Endothelial cell of umbilical vein (primary cell): ENCODE measurements at regions not wholly inside any gene's neighbourhood (a gene's known extent, or its start where the extent isn't known, plus 50 kb on each side); places are given as distances from the start of the nearest gene placed in this dataset.

Experiments
- BruUV-seq: library from RNA; stranded (reverse); fragments of 400-500 nt; replicated peaks from 2 replicates; lab custom pipeline; 2021; lab: Mats Ljungman, UMichigan
- CTCF ChIA-PET: fragments of 300-600, 350-600 bp; sonication (Branson Sonifier 250); formaldehyde crosslinking; loops from one replicate; lab custom pipeline; 2021; ENCODE audit warnings: antibody characterized with exemption, inconsistent platforms; lab: Charles Lee
- POLR2A ChIA-PET: fragments of 300-600, 350-600 bp; sonication (Branson Sonifier 250); formaldehyde crosslinking; loops from one replicate; lab custom pipeline; 2021; ENCODE audit warnings: antibody characterized with exemption, inconsistent platforms; lab: Charles Lee
- DNase-seq: peaks from one replicate; pipeline ENCODE4 v3.0.0-alpha.2; 2011; ENCODE audit warnings: low read depth, low spot score
- FAIRE-seq: peaks from 2 replicates; lab custom pipeline; 2011; peaks lifted over from hg19 to GRCh38; lab: Jason Lieb, UNC
- H2AFZ ChIP-seq: 2 replicates; pipeline ENCODE4 v1.6.0; 2012; ENCODE audit warnings: low read depth, low read length, control low read depth, inconsistent platforms
- H3K27ac ChIP-seq: 2 replicates; pipeline ENCODE4 v1.5.1; 2011; ENCODE audit warnings: low read depth, mild to moderate bottlenecking, control low read depth, low read length, moderate library complexity; ENCODE audit not compliant: insufficient read depth
- H3K27me3 ChIP-seq, 2 experiments: 2 replicates each; pipeline versions ENCODE4 v1.6.0 to v1.6.1; 2011; ENCODE audit warnings: low read length in 2 of 2, mixed read lengths in 1 of 2; ENCODE audit not compliant: control insufficient read depth in 2 of 2, insufficient read depth in 2 of 2
- H3K36me3 ChIP-seq, 2 experiments: 2 replicates in 1 of 2; 3 replicates in 1 of 2; pipeline ENCODE4 v1.5.1; 2011; ENCODE audit warnings: low read length in 2 of 2, mild to moderate bottlenecking in 1 of 2, moderate library complexity in 1 of 2; ENCODE audit not compliant: control insufficient read depth in 2 of 2, insufficient read depth in 2 of 2; ENCODE audit errors: extremely low read depth in 1 of 2
- H3K4me1 ChIP-seq: 3 replicates; pipeline ENCODE4 v1.5.1; 2011; ENCODE audit warnings: mild to moderate bottlenecking, low read length; ENCODE audit not compliant: control insufficient read depth, insufficient read depth; ENCODE audit errors: extremely low read depth
- H3K4me2 ChIP-seq: 2 replicates; pipeline ENCODE4 v1.6.1; 2011; ENCODE audit warnings: low read length, control low read depth, mixed read lengths; ENCODE audit not compliant: insufficient read depth
- H3K4me3 ChIP-seq, 3 experiments: fragments of 200-600 bp in 1 of 3; sonication (generic), shearing (Covaris generic) in 1 of 3; replicated peaks in 1 of 3; 2 replicates each; pipeline ENCODE4 v1.5.1; 2011 to 2016; ENCODE audit warnings: control low read depth in 3 of 3, low read length in 3 of 3, mild to moderate bottlenecking in 2 of 3, inconsistent platforms in 1 of 3, low read depth in 1 of 3, moderate library complexity in 1 of 3; ENCODE audit not compliant: insufficient read depth in 1 of 3
- H3K79me2 ChIP-seq: 2 replicates; pipeline ENCODE4 v1.6.0; 2012; ENCODE audit warnings: low read length, inconsistent platforms; ENCODE audit not compliant: control insufficient read depth, insufficient read depth
- H3K9ac ChIP-seq: replicated peaks from 2 replicates; pipeline ENCODE3; 2011; ENCODE audit warnings: low read length, control low read depth; ENCODE audit not compliant: insufficient read depth; ENCODE audit errors: extremely low read depth
- H3K9me1 ChIP-seq: replicated peaks from 3 replicates; pipeline ENCODE4 v1.6.0; 2011; ENCODE audit warnings: mild to moderate bottlenecking, low read length; ENCODE audit not compliant: control insufficient read depth, insufficient read depth; ENCODE audit errors: extremely low read depth
- H3K9me3 ChIP-seq: replicated peaks from 2 replicates; pipeline ENCODE4 v1.5.1; 2012; ENCODE audit warnings: low read length, inconsistent platforms; ENCODE audit not compliant: control insufficient read depth, insufficient read depth
- H4K20me1 ChIP-seq: replicated peaks from 2 replicates; pipeline ENCODE3; 2011; ENCODE audit warnings: mild to moderate bottlenecking, low read length; ENCODE audit not compliant: control insufficient read depth, insufficient read depth; ENCODE audit errors: extremely low read depth
- CTCF ChIP-seq, 2 donors: IDR thresholded peaks; 1 replicate in 1 of 2; 2 replicates in 1 of 2; pipeline ENCODE4 v1.5.1; 2011; ENCODE audit warnings: low read length in 2 of 2, mild to moderate bottlenecking in 2 of 2, moderate library complexity in 2 of 2, control low read depth in 1 of 2, inconsistent platforms in 1 of 2, low read depth in 1 of 2; ENCODE audit not compliant: insufficient read depth in 1 of 2; ENCODE audit errors: extremely low read depth in 1 of 2
- EZH2 ChIP-seq: IDR thresholded peaks from 2 replicates; pipeline ENCODE4 v1.6.1; 2012; ENCODE audit warnings: borderline replicate concordance, low read depth, mild to moderate bottlenecking, moderate library complexity, low read length, inconsistent platforms; ENCODE audit not compliant: severe bottlenecking
- FOS ChIP-seq: IDR thresholded peaks from 2 replicates; pipeline ENCODE4 v1.6.1; 2011; ENCODE audit warnings: mild to moderate bottlenecking, low read length, moderate library complexity, borderline replicate concordance; ENCODE audit not compliant: insufficient read depth
- GATA2 ChIP-seq: IDR thresholded peaks from 2 replicates; pipeline ENCODE4 v1.7.0; 2011; ENCODE audit warnings: low read depth, mild to moderate bottlenecking, moderate library complexity, mixed read lengths, low read length; ENCODE audit not compliant: insufficient read length, insufficient read depth
- JUN ChIP-seq: IDR thresholded peaks from 2 replicates; pipeline ENCODE4 v1.6.1; 2011; ENCODE audit warnings: borderline replicate concordance, low read depth; ENCODE audit not compliant: insufficient read length, insufficient read depth
- MAX ChIP-seq: IDR thresholded peaks from 2 replicates; pipeline ENCODE4 v1.6.1; 2011; ENCODE audit not compliant: insufficient read depth, insufficient read length
- MYC ChIP-seq: IDR thresholded peaks from one replicate; pipeline ENCODE4 v1.6.1; 2011; ENCODE audit warnings: mild to moderate bottlenecking, low read depth, low read length
- POLR2A ChIP-seq: IDR thresholded peaks from 2 replicates; pipeline ENCODE4 v1.6.1; 2012; ENCODE audit warnings: low read depth, mild to moderate bottlenecking, control low read depth, low read length
- POLR2AphosphoS5 ChIP-seq: IDR thresholded peaks from 2 replicates; pipeline ENCODE4 v1.6.1; 2012; ENCODE audit warnings: low read depth, mild to moderate bottlenecking, control low read depth, low read length, moderate library complexity; ENCODE audit not compliant: insufficient read depth
- dilution Hi-C: fragments of 300-500 bp; cut with MboI; formaldehyde crosslinking; loops from one replicate; pipeline ENCODE4 v1.15.0; 2019; ENCODE audit warnings: low sequenced_read_pairs; ENCODE audit not compliant: extremely low pct_ligation_motif_present
- intact Hi-C: fragments of 100-400 bp; cut with micrococcal nuclease; formaldehyde crosslinking; loops from one replicate; pipeline ENCODE4 v1.10.0; 2022

- H3K9me1 ChIP-seq: no peaks in the 10 kb centered on the region
- no peaks in the 10 kb centered on the region for H3K79me2 ChIP-seq
- dilution Hi-C loops (no loop called here), intact Hi-C loops (no loop called here)
- no peaks in the 10 kb centered on the region for H4K20me1 ChIP-seq
- no peaks in the 10 kb centered on the region for H3K36me3 ChIP-seq
- no peak for TF ChIP-seq POLR2A
- no peak for TF ChIP-seq FOS
- TF ChIP-seq MAX: no peak
- no peak for TF ChIP-seq EZH2
- TF ChIP-seq CTCF (IDR thresholded peaks at IDR 0.05; ENCODE audit: extremely low read depth in 1 of 2, insufficient read depth in 1 of 2, low read depth in 1 of 2, low read length in 2 of 2): no peak
- no peak for TF ChIP-seq POLR2AphosphoS5
- TF ChIP-seq MYC: no peak
- TF ChIP-seq GATA2: no peak
- TF ChIP-seq JUN: no peak
- DNase-seq: no peak
- H3K4me3 ChIP-seq: no peak overlapping the region
- no peak overlapping the region for H2AFZ ChIP-seq
- no peak overlapping the region for H3K9ac ChIP-seq
- BruUV-seq: no TSS peak
- ChIA-PET POLR2A (no interaction called here), CTCF (no interaction called here)
- no peak overlapping the region for H3K4me2 ChIP-seq
- H3K4me1 ChIP-seq: no peaks in the 10 kb centered on the region
- H3K27ac ChIP-seq: no peak overlapping the region
- H3K27me3 ChIP-seq: no peaks in the 10 kb centered on the region
- FAIRE-seq: no peak
- no peaks in the 10 kb centered on the region for H3K9me3 ChIP-seq
Observed at GRCh38 chr11:109507836-109508561, 86.0 kb downstream of the C11orf87 start.
